WTC11 (cell line): ENCODE measurements at regions not wholly inside any gene's neighbourhood (a gene's known extent, or its start where the extent isn't known, plus 50 kb on each side); places are given as distances from the start of the nearest gene placed in this dataset.

Experiments
- ATAC-seq: fragments of 200-7000 bp; cut with Tn5 transposase; 2 replicates; pipeline ENCODE4 v1.10.0; 2021; ENCODE audit warnings: mild to moderate bottlenecking, moderate library complexity
- CTCF ChIA-PET: fragments of 300-600 bp; sonication (Branson Sonifier 250); formaldehyde crosslinking; loops from one replicate; lab custom pipeline; 2021; ENCODE audit warnings: antibody characterized with exemption; lab: Charles Lee
- POLR2A ChIA-PET: fragments of 350-600 bp; sonication (Branson Sonifier 250); formaldehyde crosslinking; loops from one replicate; lab custom pipeline; 2021; ENCODE audit warnings: antibody characterized with exemption; lab: Charles Lee
- DNase-seq: peaks from one replicate; pipeline ENCODE4 v3.0.0; 2021; ENCODE audit warnings: low spot score
- H3K27ac Mint-ChIP-seq: 2 replicates; pipeline ENCODE4 v1.8.0; 2021; ENCODE audit warnings: mixed read lengths
- H3K27me3 Mint-ChIP-seq: 2 replicates; pipeline ENCODE4 v1.8.0; 2021; ENCODE audit warnings: low read depth, mild to moderate bottlenecking, moderate library complexity, mixed read lengths
- H3K36me3 Mint-ChIP-seq: 2 replicates; pipeline ENCODE4 v1.8.0; 2021; ENCODE audit warnings: mixed read lengths
- H3K4me1 Mint-ChIP-seq: 2 replicates; pipeline ENCODE4 v1.8.0; 2022; ENCODE audit warnings: mixed read lengths
- H3K4me3 Mint-ChIP-seq: 2 replicates; pipeline ENCODE4 v1.8.0; 2021; ENCODE audit warnings: mild to moderate bottlenecking, moderate library complexity, mixed read lengths
- H3K9me3 Mint-ChIP-seq: 2 replicates; pipeline ENCODE4 v1.8.0; 2021; ENCODE audit warnings: mixed read lengths
- ARID4B ChIP-seq: sonication (generic); formaldehyde crosslinking; IDR thresholded peaks from 2 replicates; pipeline ENCODE4 v1.8.0; 2023; ENCODE audit warnings: missing genetic modification reagents, mild to moderate bottlenecking, borderline replicate concordance
- FOXJ3 ChIP-seq: sonication (generic); formaldehyde crosslinking; IDR thresholded peaks from 2 replicates; pipeline ENCODE4 v1.9.0; 2021; ENCODE audit warnings: missing genetic modification reagents, mild to moderate bottlenecking, borderline replicate concordance
- GABPB1 ChIP-seq: sonication (generic); formaldehyde crosslinking; IDR thresholded peaks from 2 replicates; pipeline ENCODE4 v1.8.1; 2023; ENCODE audit warnings: mild to moderate bottlenecking, missing genetic modification reagents
- JAZF1 ChIP-seq: fragments of 250-450 bp; sonication (Bioruptor Pico); IDR thresholded peaks from 2 replicates; pipeline ENCODE4 v1.9.0; 2021; ENCODE audit warnings: moderate library complexity, mild to moderate bottlenecking, inconsistent platforms
- MAX ChIP-seq: sonication (generic); formaldehyde crosslinking; IDR thresholded peaks from 2 replicates; pipeline ENCODE4 v1.8.0; 2022; ENCODE audit warnings: mild to moderate bottlenecking, missing genetic modification reagents
- NFE2L1 ChIP-seq: sonication (generic); formaldehyde crosslinking; IDR thresholded peaks from 2 replicates; pipeline ENCODE4 v1.8.1; 2023; ENCODE audit warnings: missing genetic modification reagents
- NFYB ChIP-seq: sonication (generic); formaldehyde crosslinking; conservative IDR thresholded peaks from 2 replicates; pipeline ENCODE4 v1.8.0; 2022; ENCODE audit warnings: low read depth, missing genetic modification reagents
- NR1H2 ChIP-seq: sonication (generic); formaldehyde crosslinking; IDR thresholded peaks from 2 replicates; pipeline ENCODE4 v1.9.0; 2021; ENCODE audit warnings: mild to moderate bottlenecking, moderate library complexity, missing genetic modification reagents
- RELA ChIP-seq: sonication (generic); formaldehyde crosslinking; IDR thresholded peaks from 2 replicates; pipeline ENCODE4 v1.8.1; 2022; ENCODE audit warnings: missing genetic modification reagents, mild to moderate bottlenecking, borderline replicate concordance
- SOX15 ChIP-seq: fragments of 250-450 bp; sonication (Bioruptor Pico); IDR thresholded peaks from 2 replicates; pipeline ENCODE4 v1.9.0; 2021; ENCODE audit warnings: mild to moderate bottlenecking
- USF2 ChIP-seq: sonication (generic); formaldehyde crosslinking; IDR thresholded peaks from 2 replicates; pipeline ENCODE4 v1.8.1; 2023; ENCODE audit warnings: mild to moderate bottlenecking, missing genetic modification reagents, moderate library complexity
- ZNF416 ChIP-seq: fragments of 250-450 bp; sonication (Bioruptor Pico); IDR thresholded peaks from 2 replicates; pipeline ENCODE4 v1.9.0; 2021; ENCODE audit warnings: mild to moderate bottlenecking, inconsistent platforms
- ZNF512 ChIP-seq: sonication (generic); formaldehyde crosslinking; IDR thresholded peaks from 2 replicates; pipeline ENCODE4 v1.8.1; 2022; ENCODE audit warnings: missing genetic modification reagents, borderline replicate concordance
- TF ChIP-seq, protein P1 (sequence below): sonication (generic); formaldehyde crosslinking; IDR thresholded peaks from 2 replicates; pipeline ENCODE4 v1.8.1; 2022; ENCODE audit warnings: low read depth, missing genetic modification reagents, borderline replicate concordance
- TF ChIP-seq, protein P2 (sequence below): fragments of 250-450 bp; sonication (Bioruptor Pico); IDR thresholded peaks from 2 replicates; pipeline ENCODE4 v2.1.2; 2022; ENCODE audit warnings: mild to moderate bottlenecking, moderate library complexity
- TF ChIP-seq, protein P3 (sequence below): sonication (generic); formaldehyde crosslinking; IDR thresholded peaks from 2 replicates; pipeline ENCODE4 v1.8.0; 2022; ENCODE audit warnings: mild to moderate bottlenecking, missing genetic modification reagents

DNA sequence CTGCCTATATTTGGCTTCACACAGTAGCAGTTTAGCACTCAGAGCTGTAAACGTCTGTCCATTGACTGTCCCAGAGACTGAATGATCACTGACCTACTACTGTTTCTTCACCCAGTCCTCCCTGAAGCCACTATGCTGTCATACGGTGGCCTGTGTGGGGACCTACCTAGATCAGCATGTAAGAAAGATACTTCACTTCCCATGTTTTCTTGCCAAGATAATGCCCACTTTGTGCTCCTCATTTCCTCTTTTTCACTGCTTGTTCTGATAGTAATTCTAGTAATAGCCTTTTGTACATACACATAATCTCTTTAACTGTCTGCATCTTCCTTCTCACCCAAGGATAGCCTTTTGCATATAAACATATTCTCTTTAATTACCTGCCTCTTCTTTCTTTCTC, 109.9 kb upstream of the TIAM2 start:
- peaks cover 5% of the 10 kb centered on the region for H3K4me1 Mint-ChIP-seq
- CTCF ChIA-PET = interaction anchor here (1.9 kb wide), 1 partner anchor 17 kb away, joined by 6 read pairs; no protein-coding TSS in a partner anchor
- 0 out of 2 replicates have a peak, but pooled peaks cover 4% of the 10 kb centered on the region for H3K9me3 Mint-ChIP-seq
- no peak for ATAC-seq
- POLR2A ChIA-PET = no interaction called here
- no peaks in the 10 kb centered on the region for H3K27me3 Mint-ChIP-seq
- 0 out of 2 replicates have a peak, but pooled peaks cover 8% of the 10 kb centered on the region for H3K36me3 Mint-ChIP-seq
- H3K4me3 Mint-ChIP-seq = no peak overlapping the region
- no peak for DNase-seq
- TF ChIP-seq GABPB1 (no peak), NFYB (CRISPR knock-in tag) (no peak), NFE2L1 (CRISPR knock-in tag) (no peak), ZNF512 (CRISPR knock-in tag) (no peak), SOX15 (CRISPR knock-in tag) (no peak), ARID4B (CRISPR knock-in tag) (no peak), ZNF416 (CRISPR knock-in tag) (no peak), JAZF1 (CRISPR knock-in tag) (no peak), RELA (CRISPR knock-in tag) (no peak), NR1H2 (CRISPR knock-in tag) (no peak), FOXJ3 (no peak), USF2 (CRISPR knock-in tag) (no peak), MAX (CRISPR knock-in tag) (no peak)
- TF ChIP-seq, protein P1, sequence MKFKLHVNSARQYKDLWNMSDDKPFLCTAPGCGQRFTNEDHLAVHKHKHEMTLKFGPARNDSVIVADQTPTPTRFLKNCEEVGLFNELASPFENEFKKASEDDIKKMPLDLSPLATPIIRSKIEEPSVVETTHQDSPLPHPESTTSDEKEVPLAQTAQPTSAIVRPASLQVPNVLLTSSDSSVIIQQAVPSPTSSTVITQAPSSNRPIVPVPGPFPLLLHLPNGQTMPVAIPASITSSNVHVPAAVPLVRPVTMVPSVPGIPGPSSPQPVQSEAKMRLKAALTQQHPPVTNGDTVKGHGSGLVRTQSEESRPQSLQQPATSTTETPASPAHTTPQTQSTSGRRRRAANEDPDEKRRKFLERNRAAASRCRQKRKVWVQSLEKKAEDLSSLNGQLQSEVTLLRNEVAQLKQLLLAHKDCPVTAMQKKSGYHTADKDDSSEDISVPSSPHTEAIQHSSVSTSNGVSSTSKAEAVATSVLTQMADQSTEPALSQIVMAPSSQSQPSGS (CRISPR knock-in tag) = no peak
- TF ChIP-seq, protein P2, sequence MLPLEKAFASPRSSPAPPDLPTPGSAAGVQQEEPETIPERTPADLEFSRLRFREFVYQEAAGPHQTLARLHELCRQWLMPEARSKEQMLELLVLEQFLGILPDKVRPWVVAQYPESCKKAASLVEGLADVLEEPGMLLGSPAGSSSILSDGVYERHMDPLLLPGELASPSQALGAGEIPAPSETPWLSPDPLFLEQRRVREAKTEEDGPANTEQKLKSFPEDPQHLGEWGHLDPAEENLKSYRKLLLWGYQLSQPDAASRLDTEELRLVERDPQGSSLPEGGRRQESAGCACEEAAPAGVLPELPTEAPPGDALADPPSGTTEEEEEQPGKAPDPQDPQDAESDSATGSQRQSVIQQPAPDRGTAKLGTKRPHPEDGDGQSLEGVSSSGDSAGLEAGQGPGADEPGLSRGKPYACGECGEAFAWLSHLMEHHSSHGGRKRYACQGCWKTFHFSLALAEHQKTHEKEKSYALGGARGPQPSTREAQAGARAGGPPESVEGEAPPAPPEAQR (CRISPR knock-in tag) = no peak
- TF ChIP-seq, protein P3, sequence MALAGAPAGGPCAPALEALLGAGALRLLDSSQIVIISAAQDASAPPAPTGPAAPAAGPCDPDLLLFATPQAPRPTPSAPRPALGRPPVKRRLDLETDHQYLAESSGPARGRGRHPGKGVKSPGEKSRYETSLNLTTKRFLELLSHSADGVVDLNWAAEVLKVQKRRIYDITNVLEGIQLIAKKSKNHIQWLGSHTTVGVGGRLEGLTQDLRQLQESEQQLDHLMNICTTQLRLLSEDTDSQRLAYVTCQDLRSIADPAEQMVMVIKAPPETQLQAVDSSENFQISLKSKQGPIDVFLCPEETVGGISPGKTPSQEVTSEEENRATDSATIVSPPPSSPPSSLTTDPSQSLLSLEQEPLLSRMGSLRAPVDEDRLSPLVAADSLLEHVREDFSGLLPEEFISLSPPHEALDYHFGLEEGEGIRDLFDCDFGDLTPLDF = no peak
- H3K27ac Mint-ChIP-seq = no peak overlapping the region
